ENCODE measurements at regions not wholly inside any gene's neighbourhood (a gene's known extent, or its start where the extent isn't known, plus 50 kb on each side); places are given as distances from the start of the nearest gene placed in this dataset.

- H3K4me3 ChIP-seq (replicated peaks; ENCODE audit: low read depth, low read length), result no peak overlapping the region
- no peak for TF ChIP-seq CTCF (IDR thresholded peaks at IDR 0.05; ENCODE audit: low read depth, low read length, missing control alignments)
- DNase-seq (ENCODE audit: extremely low read depth, low read depth), result no peak
Observed at GRCh38 chr13:73740666-73741065, 393.5 kb downstream of the KLF12 start.

- no peak for TF ChIP-seq CTCF (IDR thresholded peaks at IDR 0.05; ENCODE audit: low read depth, low read length, missing control alignments)
- no peak overlapping the region for H3K4me3 ChIP-seq (replicated peaks; ENCODE audit: low read depth, low read length)
- no peak for DNase-seq (ENCODE audit: extremely low read depth, low read depth)
Observed at GRCh38 chr13:73739394-73739793, 394.8 kb downstream of the KLF12 start.

GRCh38 chr13:73738626-73739025 is 395.6 kb downstream of the KLF12 start:
- H3K4me3 ChIP-seq (replicated peaks; ENCODE audit: low read depth, low read length), result no peak overlapping the region
- no peak for DNase-seq (ENCODE audit: extremely low read depth, low read depth)
- no peak for TF ChIP-seq CTCF (IDR thresholded peaks at IDR 0.05; ENCODE audit: low read depth, low read length, missing control alignments)

GRCh38 chr13:73737214-73737613 is 397.0 kb downstream of the KLF12 start:
- TF ChIP-seq CTCF (IDR thresholded peaks at IDR 0.05; ENCODE audit: low read depth, low read length, missing control alignments), result no peak
- H3K4me3 ChIP-seq (replicated peaks; ENCODE audit: low read depth, low read length), result no peak overlapping the region
- DNase-seq (ENCODE audit: extremely low read depth, low read depth), result no peak

- H3K4me3 ChIP-seq (replicated peaks; ENCODE audit: low read depth, low read length), result no peak overlapping the region
- TF ChIP-seq CTCF (IDR thresholded peaks at IDR 0.05; ENCODE audit: low read depth, low read length, missing control alignments), result no peak
- no peak for DNase-seq (ENCODE audit: extremely low read depth, low read depth)
Observed at GRCh38 chr13:73733706-73734105, 400.5 kb downstream of the KLF12 start.

- no peak overlapping the region for H3K4me3 ChIP-seq (replicated peaks; ENCODE audit: low read depth, low read length)
- no peak for TF ChIP-seq CTCF (IDR thresholded peaks at IDR 0.05; ENCODE audit: low read depth, low read length, missing control alignments)
- no peak for DNase-seq (ENCODE audit: extremely low read depth, low read depth)
Observed at GRCh38 chr13:73732350-73732749, 401.9 kb downstream of the KLF12 start.

- DNase-seq (ENCODE audit: extremely low read depth, low read depth), result no peak
- no peak for TF ChIP-seq CTCF (IDR thresholded peaks at IDR 0.05; ENCODE audit: low read depth, low read length, missing control alignments)
- H3K4me3 ChIP-seq (replicated peaks; ENCODE audit: low read depth, low read length), result no peak overlapping the region
Observed at GRCh38 chr13:73731564-73731963, 402.6 kb downstream of the KLF12 start.

All from HFF-Myc (cell line).